Fibroblast of villous mesenchyme (primary cell): ENCODE measurements at regions not wholly inside any gene's neighbourhood (a gene's known extent, or its start where the extent isn't known, plus 50 kb on each side); places are given as distances from the start of the nearest gene placed in this dataset.

Experiments
- DNase-seq: peaks from one replicate; pipeline ENCODE4 v3.0.0-alpha.2; 2010; ENCODE audit warnings: low read depth
- H3K4me3 ChIP-seq: 2 replicates; pipeline ENCODE4 v1.5.1; 2011; ENCODE audit warnings: low read depth, mild to moderate bottlenecking, low read length
- CTCF ChIP-seq: IDR thresholded peaks from 2 replicates; pipeline ENCODE4 v1.5.1; 2012; ENCODE audit warnings: low read depth, mild to moderate bottlenecking, low read length; ENCODE audit not compliant: insufficient read depth

DNA sequence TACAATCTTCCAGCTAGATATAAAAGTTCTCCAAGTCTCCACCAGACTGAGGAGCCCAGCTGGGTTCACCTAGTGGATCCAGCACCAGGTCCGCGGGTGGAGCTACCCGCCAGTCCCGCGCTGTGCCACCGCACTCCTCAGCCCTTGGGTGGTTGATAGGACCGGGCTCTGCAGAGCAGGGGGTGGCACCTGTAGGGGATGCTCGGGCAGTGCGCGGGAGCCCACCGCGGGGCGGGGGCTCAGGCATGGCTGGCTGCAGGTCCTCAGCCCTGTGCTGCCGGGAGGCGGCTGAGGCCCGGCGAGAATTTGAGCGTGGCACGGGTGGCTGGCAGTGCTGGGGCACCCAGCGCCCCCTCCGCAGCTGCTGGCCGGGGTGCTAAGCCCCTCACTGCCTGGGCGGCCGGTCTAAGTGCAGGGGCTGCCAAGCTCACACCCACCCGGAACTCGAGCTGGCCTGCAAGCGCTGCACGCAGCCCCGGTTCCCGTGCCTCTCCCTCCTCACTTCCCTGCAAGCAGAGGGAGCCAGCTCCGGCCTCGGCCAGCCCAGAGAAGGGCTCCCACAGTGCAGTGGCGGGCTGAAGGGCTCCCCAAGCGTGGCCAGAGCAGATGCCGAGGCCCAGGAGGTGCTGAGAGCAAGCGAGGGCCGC lies 542.8 kb upstream of the PCDH9 start:
- no peak for TF ChIP-seq CTCF
- DNase-seq: no peak
- no peak overlapping the region for H3K4me3 ChIP-seq

DNA sequence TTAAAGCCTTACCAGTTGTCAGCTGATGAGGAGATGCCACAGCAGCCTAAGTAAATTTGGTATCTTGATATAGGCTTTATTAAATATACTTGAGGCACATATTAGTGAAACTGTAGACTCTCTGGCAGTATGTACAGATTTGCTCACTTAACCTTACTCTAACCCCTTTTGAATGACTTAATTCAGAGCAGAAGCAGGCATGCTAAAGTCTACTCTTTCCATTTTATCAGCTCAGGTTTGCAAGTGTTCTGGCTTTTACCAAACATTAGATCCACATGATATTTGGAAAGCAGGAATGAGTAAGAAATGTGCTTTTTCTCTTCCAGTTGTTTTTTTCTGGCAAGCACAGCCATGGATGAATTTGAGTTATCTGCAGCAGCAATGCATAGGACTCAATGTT lies 541.0 kb upstream of the PCDH9 start:
- H3K4me3 ChIP-seq: no peak overlapping the region
- no peak for TF ChIP-seq CTCF
- DNase-seq: no peak

DNA sequence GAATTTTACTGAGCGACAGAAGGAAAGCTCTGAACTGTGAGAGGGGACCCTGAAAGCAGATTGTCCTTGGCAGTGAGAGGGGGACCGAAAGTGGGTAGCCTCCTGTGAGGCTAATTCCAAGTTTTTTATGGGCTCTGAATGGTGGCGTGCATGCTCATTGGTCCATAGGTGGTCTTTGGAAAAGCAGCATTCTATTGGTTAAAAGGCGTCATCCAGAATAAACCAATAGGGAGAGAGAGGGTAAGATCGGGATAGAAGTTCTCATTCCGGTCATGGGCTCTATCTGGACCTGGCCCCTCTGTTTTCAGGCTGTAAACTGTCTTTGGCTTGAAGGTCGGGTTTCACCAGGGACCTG lies 539.8 kb upstream of the PCDH9 start:
- no peak overlapping the region for H3K4me3 ChIP-seq
- TF ChIP-seq CTCF: no peak
- no peak for DNase-seq

- no peak for TF ChIP-seq CTCF
- no peak overlapping the region for H3K4me3 ChIP-seq
- no peak for DNase-seq
Measured at GRCh38 chr13:67769063-67769986, 539.2 kb upstream of the PCDH9 start.

- no peak overlapping the region for H3K4me3 ChIP-seq
- DNase-seq: no peak
- TF ChIP-seq CTCF: no peak
Measured at GRCh38 chr13:67763984-67764383, 533.8 kb upstream of the PCDH9 start.

- no peak for TF ChIP-seq CTCF
- DNase-seq: no peak
- H3K4me3 ChIP-seq: no peak overlapping the region
Measured at GRCh38 chr13:67763384-67763783, 533.2 kb upstream of the PCDH9 start.
